Neuronal stem cell (in vitro differentiated cells): ENCODE measurements at regions not wholly inside any gene's neighbourhood (a gene's known extent, or its start where the extent isn't known, plus 50 kb on each side); places are given as distances from the start of the nearest gene placed in this dataset.
A peak's percentile ranks its signal among the peaks of the same experiment; 100 is the strongest.

Experiments
- DNase-seq: peaks from one replicate; pipeline ENCODE4 v3.0.0-alpha.2; 2013; ENCODE audit warnings: low spot score
- H2AFZ ChIP-seq: one replicate; pipeline ENCODE4 v1.6.1; 2013; ENCODE audit warnings: mild to moderate bottlenecking, low read length, inconsistent platforms
- H2AK5ac ChIP-seq: 2 replicates; pipeline ENCODE4 v1.6.1; 2013; ENCODE audit warnings: low read depth, mild to moderate bottlenecking, inconsistent platforms, low read length, moderate library complexity, mixed read lengths
- H2BK120ac ChIP-seq: 2 replicates; pipeline ENCODE4 v1.6.1; 2013; ENCODE audit warnings: low read depth, mild to moderate bottlenecking, inconsistent platforms, low read length, moderate library complexity, mixed read lengths
- H2BK12ac ChIP-seq: one replicate; pipeline ENCODE4 v1.6.1; 2013; ENCODE audit warnings: low read length, inconsistent platforms
- H2BK15ac ChIP-seq: 2 replicates; pipeline ENCODE4 v1.6.1; 2013; ENCODE audit warnings: mild to moderate bottlenecking, low read length, inconsistent platforms, mixed read lengths
- H2BK5ac ChIP-seq: one replicate; pipeline ENCODE4 v1.6.1; 2013; ENCODE audit warnings: inconsistent platforms, mild to moderate bottlenecking, low read length, moderate library complexity
- H3K14ac ChIP-seq: one replicate; pipeline ENCODE4 v1.6.1; 2013; ENCODE audit warnings: low read length, inconsistent platforms
- H3K18ac ChIP-seq: 2 replicates; pipeline ENCODE4 v1.6.1; 2013; ENCODE audit warnings: low read length, inconsistent platforms
- H3K23ac ChIP-seq: 2 replicates; pipeline ENCODE4 v1.6.1; 2013; ENCODE audit warnings: low read depth, mild to moderate bottlenecking, mixed read lengths, low read length, inconsistent platforms; ENCODE audit not compliant: poor library complexity
- H3K27ac ChIP-seq: replicated peaks from 3 replicates; pipeline ENCODE4 v1.5.1; 2013; ENCODE audit warnings: low read length, inconsistent platforms
- H3K27me3 ChIP-seq, 3 experiments: 2 replicates each; pipeline ENCODE4 v1.6.1; 2013; ENCODE audit warnings: low read length in 3 of 3, mild to moderate bottlenecking in 2 of 3, inconsistent platforms in 1 of 3, low read depth in 1 of 3, mixed read lengths in 1 of 3, moderate library complexity in 1 of 3; ENCODE audit not compliant: control insufficient read depth in 3 of 3, insufficient read depth in 3 of 3
- H3K36me3 ChIP-seq, 2 donors: replicated peaks in 1 of 2; 2 replicates each; pipeline ENCODE4 v1.6.1; 2013; ENCODE audit warnings: low read length in 2 of 2; ENCODE audit not compliant: control insufficient read depth in 2 of 2, insufficient read depth in 2 of 2
- H3K4ac ChIP-seq: 2 replicates; pipeline ENCODE4 v1.6.1; 2013; ENCODE audit warnings: inconsistent platforms, mild to moderate bottlenecking, low read length, moderate library complexity
- H3K4me1 ChIP-seq, 2 donors: 1 replicate in 1 of 2; 2 replicates in 1 of 2; pipeline ENCODE4 v1.6.1; 2013; ENCODE audit warnings: low read length in 2 of 2, low read depth in 1 of 2; ENCODE audit not compliant: control insufficient read depth in 2 of 2, insufficient read depth in 1 of 2
- H3K4me2 ChIP-seq: one replicate; pipeline ENCODE4 v1.6.1; 2013; ENCODE audit warnings: mild to moderate bottlenecking, low read length, inconsistent platforms; ENCODE audit not compliant: insufficient read depth, poor library complexity, severe bottlenecking
- H3K4me3 ChIP-seq, 2 donors: 2 replicates each; pipeline ENCODE4 v1.5.1; 2013; ENCODE audit warnings: low read length in 2 of 2, mild to moderate bottlenecking in 2 of 2, inconsistent platforms in 1 of 2, moderate library complexity in 1 of 2
- H3K79me1 ChIP-seq: one replicate; pipeline ENCODE4 v1.6.1; 2013; ENCODE audit warnings: low read depth, mild to moderate bottlenecking, inconsistent platforms, low read length, moderate library complexity
- H3K9ac ChIP-seq: one replicate; pipeline ENCODE4 v1.6.1; 2013; ENCODE audit warnings: mild to moderate bottlenecking, low read depth, low read length, inconsistent platforms; ENCODE audit not compliant: poor library complexity
- H3K9me3 ChIP-seq, 2 donors: replicated peaks in 1 of 2; 2 replicates each; pipeline versions ENCODE3 to v1.6.1; 2013; ENCODE audit warnings: low read length in 2 of 2, mild to moderate bottlenecking in 2 of 2, inconsistent platforms in 1 of 2, low read depth in 1 of 2, mixed read lengths in 1 of 2, moderate library complexity in 1 of 2; ENCODE audit not compliant: control insufficient read depth in 2 of 2, insufficient read depth in 1 of 2
- H4K8ac ChIP-seq: one replicate; pipeline ENCODE4 v1.6.1; 2013; ENCODE audit warnings: low read depth, mild to moderate bottlenecking, inconsistent platforms, low read length, moderate library complexity
- H4K91ac ChIP-seq: one replicate; pipeline ENCODE4 v1.6.1; 2013; ENCODE audit warnings: low read length, low read depth, mild to moderate bottlenecking, inconsistent platforms; ENCODE audit not compliant: poor library complexity
- WGBS, 2 donors: extraction: QIAGEN DNeasy Blood & Tissue Kit; methylation state at CpG; one replicate each; pipeline ENCODE4 v1.1.7; 2013; ENCODE audit warnings: missing lambda C conversion rate in 2 of 2, mixed read lengths in 1 of 2; ENCODE audit not compliant: insufficient read length in 2 of 2, insufficient replicate concordance in 1 of 2; ENCODE audit errors: extremely low coverage in 2 of 2; 5-methylcytosine and 5-hydroxymethylcytosine counted together

GRCh38 chr2:203809991-203810510, 57.5 kb upstream of the CTLA4 start:
- Histone ChIP-seq H3K4me1 (peaks cover 8 to 17% of the 10 kb centered on the region in 2 donors), H2BK12ac (no peak overlapping the region), H4K8ac (no peak overlapping the region), H3K4me2 (no peak overlapping the region), H3K4me3 (no peak overlapping the region), H3K18ac (no peak overlapping the region), H3K27ac (no peak overlapping the region), H3K36me3 (no peaks in the 10 kb centered on the region), H3K79me1 (no peaks in the 10 kb centered on the region), H3K9me3 (peaks cover 0 to 6% of the 10 kb centered on the region in 2 donors), H3K27me3 (no peaks in the 10 kb centered on the region), H2AK5ac (no peak overlapping the region), H2BK5ac (no peak overlapping the region), H3K23ac (no peak overlapping the region), H2BK120ac (no peak overlapping the region), H3K9ac (no peak overlapping the region), H3K14ac (no peak overlapping the region), H2BK15ac (no peak overlapping the region), H3K4ac (no peak overlapping the region), H2AFZ (peak overlapping the region; percentile 48), H4K91ac (no peak overlapping the region)
- no CpG with 5 or more reads among the region's 3 CpGs for WGBS, 2 donors
- no peak for DNase-seq

DNA sequence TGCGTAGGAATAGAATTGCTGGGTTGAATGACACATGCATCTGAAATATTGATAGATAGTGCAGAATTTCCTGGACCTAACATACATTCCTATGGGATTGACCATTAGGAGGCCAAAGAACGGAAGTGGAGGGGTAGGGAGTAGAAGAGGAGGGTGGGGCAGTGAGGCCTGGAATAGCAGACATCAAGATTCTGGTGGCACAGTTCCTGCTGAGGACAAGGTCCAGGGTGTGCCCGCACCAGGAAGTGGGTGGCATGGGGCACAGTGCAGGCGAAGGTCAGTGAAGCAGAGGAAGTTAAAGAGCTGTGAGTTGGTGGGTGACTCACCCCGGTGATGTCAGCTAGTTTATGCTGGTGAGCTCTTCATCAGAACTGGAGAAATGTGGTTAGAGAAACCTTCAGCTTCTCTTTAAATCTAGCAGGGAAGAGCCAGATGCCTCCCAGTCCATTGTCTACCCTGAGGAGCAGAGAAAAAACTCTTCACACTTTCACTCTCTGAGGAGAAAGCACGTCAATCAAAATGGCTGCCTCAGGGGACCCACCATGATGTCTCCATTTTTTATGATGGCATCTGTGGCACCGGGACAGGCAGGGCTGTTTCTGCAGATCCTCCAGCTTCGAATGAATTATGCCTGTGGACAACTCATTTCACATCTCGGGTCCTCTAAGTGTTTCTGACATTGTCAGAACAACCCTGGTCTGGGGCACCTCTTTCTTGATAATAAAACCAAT, 55.9 kb upstream of the CTLA4 start:
- Histone ChIP-seq H3K4me3 (no peak overlapping the region), H3K9ac (no peak overlapping the region), H3K18ac (no peak overlapping the region), H3K9me3 (no peaks in the 10 kb centered on the region), H2AK5ac (peak overlapping the region; percentile 66), H3K4me1 (peaks cover 8 to 21% of the 10 kb centered on the region in 2 donors), H2BK12ac (no peak overlapping the region), H4K8ac (no peak overlapping the region), H3K14ac (no peak overlapping the region), H2BK15ac (no peak overlapping the region), H3K4me2 (no peak overlapping the region), H3K4ac (no peak overlapping the region), H2BK5ac (no peak overlapping the region), H4K91ac (no peak overlapping the region), H3K27ac (no peak overlapping the region), H2BK120ac (no peak overlapping the region), H3K23ac (no peak overlapping the region), H3K27me3 (no peaks in the 10 kb centered on the region), H2AFZ (peak overlapping the region; percentile 67), H3K36me3 (no peaks in the 10 kb centered on the region), H3K79me1 (no peaks in the 10 kb centered on the region)
- no peak for DNase-seq
- WGBS, 2 donors: no CpG with 5 or more reads among the region's 9 CpGs

DNA sequence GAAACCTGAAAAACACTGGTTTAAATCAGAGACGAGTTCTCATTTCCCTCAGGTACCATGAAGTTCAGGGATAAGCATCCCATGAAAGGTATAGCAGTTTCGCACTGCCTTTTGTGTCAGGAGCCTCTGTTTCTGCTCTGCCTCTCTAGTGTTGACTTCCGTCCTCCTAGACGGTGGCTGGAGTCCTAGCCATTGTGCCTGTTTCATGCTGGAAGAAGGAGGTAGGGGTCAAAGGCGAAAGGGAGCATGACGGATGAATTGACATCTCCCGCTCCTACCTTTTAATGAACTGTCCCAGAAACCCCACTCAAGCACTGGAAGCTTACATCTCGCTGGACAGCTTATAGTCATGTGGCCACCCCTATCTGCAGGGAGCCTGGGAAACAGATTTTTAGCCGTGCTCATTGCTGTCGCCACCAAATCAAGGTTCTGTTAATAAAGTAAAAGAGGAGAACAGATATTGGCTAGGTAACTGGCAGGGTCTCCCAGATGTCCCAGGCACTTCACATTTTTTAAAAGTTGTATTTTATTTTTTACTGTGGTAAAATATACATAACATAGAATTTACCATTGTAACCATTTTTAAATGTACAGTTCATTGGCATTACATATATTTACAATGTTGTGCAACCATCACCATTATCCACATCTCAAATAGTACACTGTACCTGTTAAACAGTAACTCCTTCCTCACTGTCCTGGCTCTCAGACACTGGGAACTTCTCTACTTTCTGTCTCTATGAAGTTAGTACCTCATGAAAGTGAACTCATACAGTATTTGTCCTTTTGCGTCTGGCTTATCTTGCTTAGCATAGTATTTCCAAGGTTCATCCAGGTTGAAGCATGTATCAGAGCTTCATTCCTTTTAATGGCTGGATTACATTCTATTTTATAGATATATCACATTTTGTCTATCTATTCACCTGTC, 55.0 kb upstream of the CTLA4 start:
- Histone ChIP-seq H3K23ac (no peak overlapping the region), H3K14ac (no peak overlapping the region), H3K9ac (no peak overlapping the region), H3K27ac (no peak overlapping the region), H2AFZ (peak overlapping the region; percentile 0), H2BK15ac (no peak overlapping the region), H4K8ac (no peak overlapping the region), H3K4me1 (peaks cover 8 to 21% of the 10 kb centered on the region in 2 donors), H3K4ac (no peak overlapping the region), H3K4me3 (no peak overlapping the region), H3K36me3 (no peaks in the 10 kb centered on the region), H3K27me3 (no peaks in the 10 kb centered on the region), H4K91ac (no peak overlapping the region), H3K4me2 (no peak overlapping the region), H2AK5ac (no peak overlapping the region), H3K18ac (no peak overlapping the region), H2BK120ac (no peak overlapping the region), H2BK5ac (no peak overlapping the region), H2BK12ac (no peak overlapping the region), H3K9me3 (no peaks in the 10 kb centered on the region), H3K79me1 (no peaks in the 10 kb centered on the region)
- no peak for DNase-seq
- WGBS, 2 donors: no CpG with 5 or more reads among the region's 11 CpGs

DNA sequence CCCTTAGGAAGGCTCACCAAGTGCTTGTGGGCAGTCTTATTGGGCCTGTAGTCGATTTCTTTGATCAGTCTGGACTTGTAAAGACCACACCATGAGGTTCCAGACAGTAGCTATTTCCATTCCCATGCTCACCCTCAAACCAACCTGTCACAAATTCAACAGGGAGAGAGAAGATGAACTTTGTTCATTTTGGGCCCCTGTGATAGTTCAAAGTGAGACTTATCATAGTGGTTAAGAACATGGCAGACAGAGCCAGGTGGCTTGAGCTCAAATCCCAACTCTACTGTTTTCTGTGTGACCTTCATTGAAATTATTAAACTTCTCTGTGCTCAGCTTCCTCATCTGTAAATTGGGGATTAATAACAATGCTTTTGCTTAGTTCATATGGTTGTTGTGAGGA, 53.9 kb upstream of the CTLA4 start:
- Histone ChIP-seq H3K79me1 (no peaks in the 10 kb centered on the region), H2BK120ac (no peak overlapping the region), H3K27ac (no peak overlapping the region), H2BK12ac (no peak overlapping the region), H3K4ac (no peak overlapping the region), H4K91ac (no peak overlapping the region), H2AK5ac (no peak overlapping the region), H3K14ac (no peak overlapping the region), H4K8ac (no peak overlapping the region), H3K9ac (no peak overlapping the region), H3K36me3 (no peaks in the 10 kb centered on the region), H3K4me3 (no peak overlapping the region), H3K9me3 (no peaks in the 10 kb centered on the region), H3K4me2 (no peak overlapping the region), H2BK15ac (no peak overlapping the region), H3K27me3 (peaks cover 0 to 2% (median 0%) of the 10 kb centered on the region in 3 experiments), H3K23ac (no peak overlapping the region), H3K18ac (no peak overlapping the region), H3K4me1 (peaks cover 5 to 17% of the 10 kb centered on the region in 2 donors), H2BK5ac (no peak overlapping the region), H2AFZ (no peak overlapping the region)
- no peak for DNase-seq
- no CpG with 5 or more reads among the region's 1 CpG for WGBS, 2 donors
